K562 (cell line): ENCODE measurements at regions not wholly inside any gene's neighbourhood (a gene's known extent, or its start where the extent isn't known, plus 50 kb on each side); places are given as distances from the start of the nearest gene placed in this dataset.

Source experiments
- ATAC-seq: fragments of 200-7000 bp; cut with Tn5 transposase; 3 replicates; pipeline ENCODE4 v1.9.1; 2020; ENCODE audit warnings: moderate library complexity
- BruUV-seq: library from RNA; stranded (reverse); fragments of 400-500 nt; replicated peaks from 2 replicates; lab custom pipeline; 2021; lab: Mats Ljungman, UMichigan
- CTCF ChIA-PET: fragments of 300-600 bp; formaldehyde crosslinking; extraction: SDS; loops from one replicate; lab custom pipeline; 2021; ENCODE audit warnings: low intra/inter-chr PET ratio; lab: Yijun Ruan, JAX
- POLR2A ChIA-PET: fragments of 300-600, 350-650 bp; sonication (Branson Sonifier 250); formaldehyde crosslinking; extraction: SDS; loops from one replicate; lab custom pipeline; 2021; ENCODE audit warnings: antibody characterized with exemption, inconsistent platforms; lab: Yijun Ruan, JAX
- DNase-seq, 4 experiments: peaks; one replicate each; pipeline versions ENCODE4 v3.0.0 to v3.0.0-alpha.2; 2011 to 2018; ENCODE audit warnings: low spot score in 3 of 4, mixed read lengths in 3 of 4; ENCODE audit errors: extremely low read depth in 1 of 4
- FAIRE-seq: peaks from 2 replicates; lab custom pipeline; 2011; peaks lifted over from hg19 to GRCh38; lab: Jason Lieb, UNC
- H2AFZ ChIP-seq: 2 replicates; pipeline ENCODE4 v1.6.0; 2011; ENCODE audit warnings: low read depth, low read length, control low read depth, inconsistent platforms
- H3K27ac ChIP-seq: fragments of 200-600 bp; 3 replicates; pipeline ENCODE4 v1.8.0; 2011; ENCODE audit warnings: low read depth, mild to moderate bottlenecking, control low read depth, inconsistent platforms, low read length, moderate library complexity, mixed read lengths; ENCODE audit errors: extremely low read depth
- H3K27me3 ChIP-seq, 2 experiments: fragments of 300-600 bp in 1 of 2; 2 replicates in 1 of 2; 3 replicates in 1 of 2; pipeline versions ENCODE4 v1.6.0 to v1.8.0; 2011; ENCODE audit warnings: inconsistent platforms in 2 of 2, low read length in 2 of 2, mild to moderate bottlenecking in 1 of 2, mixed read lengths in 1 of 2, moderate library complexity in 1 of 2; ENCODE audit not compliant: control insufficient read depth in 2 of 2, insufficient read depth in 2 of 2
- H3K36me3 ChIP-seq: fragments of 300-600 bp; 3 replicates; pipeline ENCODE4 v1.8.0; 2011; ENCODE audit warnings: mild to moderate bottlenecking, low read length, inconsistent platforms; ENCODE audit not compliant: control insufficient read depth, insufficient read depth
- H3K4me1 ChIP-seq, 2 experiments: fragments of 200-600 bp in 1 of 2; replicated peaks in 1 of 2; 2 replicates in 1 of 2; 3 replicates in 1 of 2; pipeline versions ENCODE4 v1.5.1 to v1.8.0; 2011; ENCODE audit warnings: inconsistent platforms in 2 of 2, low read length in 2 of 2, mild to moderate bottlenecking in 1 of 2, mixed read lengths in 1 of 2, moderate library complexity in 1 of 2; ENCODE audit not compliant: control insufficient read depth in 2 of 2, insufficient read depth in 2 of 2
- H3K4me2 ChIP-seq: 2 replicates; pipeline ENCODE4 v1.6.1; 2011; ENCODE audit warnings: low read length, control low read depth, inconsistent platforms, mixed read lengths; ENCODE audit not compliant: insufficient read depth
- H3K4me3 ChIP-seq: fragments of 200-600 bp; sonication (generic), shearing (Covaris generic); 2 replicates; pipeline ENCODE4 v1.5.1; 2016; ENCODE audit warnings: control low read depth, inconsistent platforms
- H3K79me2 ChIP-seq: fragments of 200-600 bp; 3 replicates; pipeline ENCODE4 v1.8.0; 2011; ENCODE audit warnings: low read length, inconsistent platforms; ENCODE audit not compliant: control insufficient read depth, insufficient read depth
- H3K9ac ChIP-seq, 2 experiments: 2 replicates each; pipeline versions ENCODE4 v1.6.0 to v1.6.1; 2011; ENCODE audit warnings: low read depth in 2 of 2, low read length in 2 of 2, control low read depth in 1 of 2, inconsistent platforms in 1 of 2, mild to moderate bottlenecking in 1 of 2, mixed read lengths in 1 of 2; ENCODE audit not compliant: insufficient read depth in 1 of 2
- H3K9me1 ChIP-seq: one replicate; pipeline ENCODE4 v1.6.0; 2011; ENCODE audit warnings: inconsistent platforms, mild to moderate bottlenecking, low read length, moderate library complexity; ENCODE audit not compliant: control insufficient read depth, insufficient read depth
- H3K9me3 ChIP-seq: replicated peaks from 2 replicates; pipeline ENCODE4 v1.5.1; 2011; ENCODE audit warnings: low read depth, low read length, inconsistent platforms; ENCODE audit not compliant: control insufficient read depth, insufficient read depth
- H4K20me1 ChIP-seq: replicated peaks from 2 replicates; pipeline ENCODE4 v1.6.1; 2011; ENCODE audit warnings: low read length, inconsistent platforms, mixed read lengths; ENCODE audit not compliant: control insufficient read depth, insufficient read depth
- BHLHE40 ChIP-seq: IDR thresholded peaks from 2 replicates; pipeline ENCODE4 v1.6.1; 2011; ENCODE audit warnings: low read length, improper control_type of control experiment
- CAMTA2 ChIP-seq: fragments of 250-450 bp; sonication (Bioruptor Pico); conservative IDR thresholded peaks from 2 replicates; pipeline ENCODE4 v1.5.1; 2022
- CREB5 ChIP-seq: fragments of 250-450 bp; sonication (Bioruptor Pico); IDR thresholded peaks from 2 replicates; pipeline ENCODE4 v1.5.0; 2020; ENCODE audit warnings: mild to moderate bottlenecking
- HNRNPH1 ChIP-seq: fragments of 200-400 bp; formaldehyde crosslinking; optimal IDR thresholded peaks from 2 replicates; pipeline ENCODE3; 2017; ENCODE audit warnings: low read depth, mild to moderate bottlenecking, low read length, moderate library complexity
- KLF10 ChIP-seq: fragments of 250-450 bp; sonication (Bioruptor Pico); IDR thresholded peaks from 2 replicates; pipeline ENCODE4 v1.6.1; 2021; ENCODE audit warnings: matching md5 sums
- L3MBTL2 ChIP-seq: fragments of 450-650 bp; IDR thresholded peaks from 2 replicates; pipeline ENCODE4 v1.6.1; 2016; ENCODE audit warnings: mild to moderate bottlenecking, moderate library complexity
- SAFB ChIP-seq: fragments of 200-400 bp; formaldehyde crosslinking; IDR thresholded peaks from 2 replicates; pipeline ENCODE4 v1.6.1; 2017; ENCODE audit warnings: low read depth, low read length, borderline replicate concordance
- SMARCA5 ChIP-seq: fragments of 450-650 bp; IDR thresholded peaks from 2 replicates; pipeline ENCODE4 v1.6.1; 2016
- TAF9B ChIP-seq: fragments of 450-650 bp; IDR thresholded peaks from 2 replicates; pipeline ENCODE4 v1.6.1; 2018; ENCODE audit warnings: mild to moderate bottlenecking; ENCODE audit not compliant: partially characterized antibody
- TEAD1 ChIP-seq, 2 experiments: fragments of 450-650 bp in 1 of 2; sonication (generic) in 1 of 2; formaldehyde crosslinking; IDR thresholded peaks; 2 replicates each; pipeline versions ENCODE4 v1.4.0 to v1.8.0; 2020 to 2022; ENCODE audit warnings: mild to moderate bottlenecking in 2 of 2, missing genetic modification reagents in 1 of 2
- ZBTB33 ChIP-seq: sonication (generic); formaldehyde crosslinking; IDR thresholded peaks from 2 replicates; pipeline ENCODE4 v1.8.1; 2023; ENCODE audit warnings: mild to moderate bottlenecking, missing genetic modification reagents
- ZNF121 ChIP-seq: sonication (generic); formaldehyde crosslinking; conservative IDR thresholded peaks from 2 replicates; pipeline ENCODE4 v1.8.0; 2022; ENCODE audit warnings: missing genetic modification reagents
- ZNF277 ChIP-seq: fragments of 250-450 bp; sonication (Bioruptor Pico); IDR thresholded peaks from 2 replicates; pipeline ENCODE4 v1.8.0; 2022; ENCODE audit warnings: inconsistent platforms, mild to moderate bottlenecking, moderate library complexity, borderline replicate concordance
- ZNF436 ChIP-seq: fragments of 250-450, 450-650 bp; sonication (Bioruptor Pico); formaldehyde crosslinking; IDR thresholded peaks from 2 replicates; pipeline ENCODE4 v1.7.0; 2020; ENCODE audit warnings: mild to moderate bottlenecking
- ZZZ3 ChIP-seq: fragments of 450-650 bp; IDR thresholded peaks from 2 replicates; pipeline ENCODE4 v1.6.1; 2016; ENCODE audit warnings: antibody characterized with exemption, mild to moderate bottlenecking, moderate library complexity
- WGBS: fragments of 100-300 bp; shearing (Covaris generic); methylation state at CpG from one replicate; pipeline ENCODE4 v1.1.6; 2016; ENCODE audit warnings: low coverage, mixed read lengths; ENCODE audit not compliant: insufficient coverage; ENCODE audit errors: missing lambda C conversion rate; 5-methylcytosine and 5-hydroxymethylcytosine counted together
- in situ Hi-C: fragments of 300-500 bp; cut with MboI; formaldehyde crosslinking; loops from 4 replicates; pipeline ENCODE4 v1.15.0; 2018; ENCODE audit warnings: inconsistent platforms, mixed read lengths
- intact Hi-C: fragments of 100-400 bp; cut with micrococcal nuclease; formaldehyde crosslinking; loops from 2 replicates; pipeline ENCODE4 v1.14.2; 2022

GRCh38 chr1:8217011-8217711 lies 100.8 kb upstream of the SLC45A1 start:
- intact Hi-C loops (loop anchor here (5.0 kb wide), 1 partner anchor 50 kb away; no protein-coding TSS in a partner anchor), in situ Hi-C loops (no loop called here)
- H3K4me3 ChIP-seq, result no peak overlapping the region
- H3K4me2 ChIP-seq, result no peak overlapping the region
- H2AFZ ChIP-seq, result no peak overlapping the region
- no peaks in the 10 kb centered on the region for H3K9me3 ChIP-seq
- no peak overlapping the region for H3K9ac ChIP-seq
- WGBS, result 59% methylated on average over 31 of the region's 70 CpGs
- no peak for FAIRE-seq
- DNase-seq, result no peak
- ChIA-PET CTCF (no interaction called here), POLR2A (interaction anchor here (0.7 to 0.9 kb wide), 2 partner anchors 9 to 68 kb away, joined by 3 read pairs; no protein-coding TSS in a partner anchor)
- ATAC-seq, result peak; percentile 18; the same call in 2 of the 3 replicates
- no peaks in the 10 kb centered on the region for H3K9me1 ChIP-seq
- no peaks in the 10 kb centered on the region for H3K36me3 ChIP-seq
- no peaks in the 10 kb centered on the region for H4K20me1 ChIP-seq
- no peak overlapping the region for H3K27ac ChIP-seq
- peaks cover 10 to 40% of the 10 kb centered on the region in 2 experiments for H3K27me3 ChIP-seq
- no peaks in the 10 kb centered on the region for H3K79me2 ChIP-seq
- no TSS peak for BruUV-seq
- H3K4me1 ChIP-seq, result peaks cover 15 to 20% of the 10 kb centered on the region in 2 experiments
- TF ChIP-seq ZBTB33 (CRISPR knock-in tag) (peak; percentile 44; the same call in 1 of the 2 replicates), ZNF436 (CRISPR knock-in tag) (no peak), ZNF277 (CRISPR knock-in tag) (no peak), CAMTA2 (CRISPR knock-in tag) (no peak), SMARCA5 (no peak), HNRNPH1 (no peak), TAF9B (no peak), KLF10 (no peak), ZZZ3 (no peak), SAFB (0 out of 2 replicates have a peak, but pooled peaks have one; percentile 18), CREB5 (no peak), TEAD1 (CRISPR knock-in tag; IDR thresholded peaks at IDR 0.05) (no peak), L3MBTL2 (peak; percentile 21; the same call in 1 of the 2 replicates), BHLHE40 (peak; percentile 55; the same call in 1 of the 2 replicates), ZNF121 (CRISPR knock-in tag) (no peak)
